Liver (tissue), 8 donors: ENCODE measurements at regions not wholly inside any gene's neighbourhood (a gene's known extent, or its start where the extent isn't known, plus 50 kb on each side); places are given as distances from the start of the nearest gene placed in this dataset.

ENCODE experiments used
- DNase-seq: peaks from one replicate; pipeline ENCODE4 v3.0.0-alpha.2; 2017; ENCODE audit warnings: low spot score
- H3K27ac ChIP-seq, 2 donors: one replicate each; pipeline ENCODE4 v1.7.0; 2013; ENCODE audit warnings: inconsistent platforms in 2 of 2, low read length in 2 of 2, control low read depth in 1 of 2, low read depth in 1 of 2, mild to moderate bottlenecking in 1 of 2
- H3K27me3 ChIP-seq, 4 donors: one replicate each; pipeline versions ENCODE4 v1.6.1 to v1.7.0; 2013; ENCODE audit warnings: low read length in 3 of 4, inconsistent platforms in 1 of 4, mild to moderate bottlenecking in 1 of 4, moderate library complexity in 1 of 4; ENCODE audit not compliant: control insufficient read depth in 4 of 4, insufficient read depth in 4 of 4
- H3K36me3 ChIP-seq, 4 donors: one replicate each; pipeline versions ENCODE4 v1.6.1 to v1.7.0; 2013; ENCODE audit warnings: low read length in 3 of 4, mild to moderate bottlenecking in 3 of 4, low read depth in 1 of 4, moderate library complexity in 1 of 4; ENCODE audit not compliant: control insufficient read depth in 4 of 4, insufficient read depth in 3 of 4
- H3K4me1 ChIP-seq, 4 donors: one replicate each; pipeline versions ENCODE4 v1.6.1 to v1.7.0; 2013; ENCODE audit warnings: low read length in 3 of 4, mild to moderate bottlenecking in 3 of 4, moderate library complexity in 1 of 4; ENCODE audit not compliant: control insufficient read depth in 4 of 4, insufficient read depth in 4 of 4
- H3K4me3 ChIP-seq, 3 donors: one replicate each; pipeline versions ENCODE4 v1.6.1 to v1.7.0; 2013; ENCODE audit warnings: low read length in 3 of 3, control low read depth in 1 of 3, low read depth in 1 of 3, mild to moderate bottlenecking in 1 of 3
- H3K9ac ChIP-seq, 2 donors: one replicate each; pipeline ENCODE4 v1.7.0; 2013; ENCODE audit warnings: low read length in 2 of 2, mild to moderate bottlenecking in 2 of 2, moderate library complexity in 2 of 2, control low read depth in 1 of 2, low read depth in 1 of 2
- H3K9me3 ChIP-seq, 4 donors: one replicate each; pipeline versions ENCODE4 v1.6.1 to v1.7.0; 2013; ENCODE audit warnings: low read length in 3 of 4; ENCODE audit not compliant: control insufficient read depth in 4 of 4
- EGR1 ChIP-seq, 2 donors: IDR thresholded peaks; 2 replicates each; pipeline ENCODE4 v1.6.1; 2016 to 2018; ENCODE audit warnings: antibody characterized with exemption in 2 of 2, low read depth in 2 of 2
- FOXA1 ChIP-seq: IDR thresholded peaks from 2 replicates; pipeline ENCODE4 v1.6.1; 2016; ENCODE audit warnings: antibody characterized with exemption
- FOXA2 ChIP-seq: IDR thresholded peaks from 2 replicates; pipeline ENCODE4 v1.6.1; 2016; ENCODE audit warnings: antibody characterized with exemption
- HNF4A ChIP-seq, 2 donors: conservative IDR thresholded peaks; 2 replicates each; pipeline ENCODE4 v1.6.1; 2016; ENCODE audit warnings: antibody characterized with exemption in 2 of 2, mild to moderate bottlenecking in 2 of 2
- HNF4G ChIP-seq: IDR thresholded peaks from 2 replicates; pipeline ENCODE4 v1.6.1; 2016; ENCODE audit warnings: antibody characterized with exemption
- JUND ChIP-seq, 2 donors: IDR thresholded peaks; 2 replicates each; pipeline ENCODE4 v1.6.1; 2016; ENCODE audit warnings: antibody characterized with exemption in 2 of 2
- NR2F2 ChIP-seq: IDR thresholded peaks from 2 replicates; pipeline ENCODE4 v1.6.1; 2016; ENCODE audit warnings: antibody characterized with exemption
- RAD21 ChIP-seq, 2 donors: IDR thresholded peaks; 2 replicates each; pipeline ENCODE4 v1.6.1; 2016; ENCODE audit warnings: antibody characterized with exemption in 2 of 2, mild to moderate bottlenecking in 2 of 2
- REST ChIP-seq: IDR thresholded peaks from 2 replicates; pipeline ENCODE4 v1.6.1; 2016; ENCODE audit warnings: antibody characterized with exemption, mild to moderate bottlenecking
- RXRA ChIP-seq, 2 donors: IDR thresholded peaks; 2 replicates each; pipeline ENCODE4 v1.6.1; 2017 to 2018; ENCODE audit warnings: antibody characterized with exemption in 2 of 2, mild to moderate bottlenecking in 1 of 2
- SP1 ChIP-seq: IDR thresholded peaks from 2 replicates; pipeline ENCODE4 v1.6.1; 2018; ENCODE audit warnings: antibody characterized with exemption, mild to moderate bottlenecking
- TAF1 ChIP-seq: conservative IDR thresholded peaks from 2 replicates; pipeline ENCODE4 v1.6.1; 2016; ENCODE audit warnings: antibody characterized with exemption, mild to moderate bottlenecking
- YY1 ChIP-seq: IDR thresholded peaks from 2 replicates; pipeline ENCODE4 v1.6.1; 2016; ENCODE audit warnings: antibody characterized with exemption, mild to moderate bottlenecking
- ZBTB33 ChIP-seq: IDR thresholded peaks from 2 replicates; pipeline ENCODE4 v1.6.1; 2016; ENCODE audit warnings: antibody characterized with exemption
- WGBS: extraction: QIAGEN DNeasy Blood & Tissue Kit; methylation state at CpG from one replicate; pipeline ENCODE4 v1.1.7; 2013; 5-methylcytosine and 5-hydroxymethylcytosine counted together
- TF ChIP-seq, protein P1 (sequence below): fragments of 150-350 bp; IDR thresholded peaks from 2 replicates; pipeline ENCODE4 v1.5.1; 2017; ENCODE audit warnings: improper control_type of control experiment, low read depth, low read length; ENCODE audit not compliant: missing input control
- TF ChIP-seq, protein P2 (sequence below): IDR thresholded peaks from 2 replicates; pipeline ENCODE4 v1.6.1; 2016; ENCODE audit warnings: antibody characterized with exemption
- donor health status: healthy.
- donor health status: healthy.
- donor health status: healthy.
- donor health status: healthy.
- donor health status: healthy.

DNA sequence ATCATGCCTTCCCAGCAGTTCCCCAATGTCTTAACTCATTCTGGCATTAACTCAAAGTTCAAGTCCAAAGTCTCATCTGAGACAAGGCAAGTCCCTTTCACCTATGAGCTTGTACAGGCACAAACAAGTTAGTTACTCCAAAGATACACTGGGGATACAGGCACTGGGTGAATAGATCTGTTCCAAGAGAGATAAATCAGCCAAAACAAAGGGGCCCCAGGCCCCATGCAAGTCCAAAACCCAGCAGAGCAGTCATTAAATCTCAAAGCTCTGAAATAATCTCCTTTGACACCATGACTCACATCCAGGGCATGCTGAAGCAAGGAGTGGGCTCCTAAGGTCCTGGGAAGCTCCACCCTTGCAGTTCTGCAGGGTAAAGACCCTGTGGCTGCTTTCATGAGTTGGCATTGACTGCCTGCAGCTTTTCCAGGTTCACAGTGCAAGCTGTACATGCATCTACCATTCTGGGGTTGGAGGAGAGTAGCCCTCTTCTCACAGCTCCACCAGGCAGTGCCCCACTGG lies 332.2 kb upstream of the KIF2B start:
- Histone ChIP-seq H3K27ac (no peak overlapping the region), H3K4me1 (no peaks in the 10 kb centered on the region), H3K9me3 (no peaks in the 10 kb centered on the region), H3K36me3 (no peaks in the 10 kb centered on the region), H3K27me3 (peaks cover 0 to 5% (median 0%) of the 10 kb centered on the region in 4 donors), H3K4me3 (no peak overlapping the region), H3K9ac (no peak overlapping the region)
- TF ChIP-seq EGR1 (IDR thresholded peaks at IDR 0.05; ENCODE audit: low read depth in 2 of 2) (no peak), TAF1 (no peak), REST (no peak), JUND (IDR thresholded peaks at IDR 0.05) (no peak), NR2F2 (no peak), HNF4A (conservative IDR thresholded peaks at IDR 0.05) (no peak), SP1 (no peak), YY1 (no peak), ZBTB33 (no peak), FOXA1 (no peak), HNF4G (no peak), RXRA (IDR thresholded peaks at IDR 0.05) (no peak), FOXA2 (no peak)
- TF ChIP-seq, protein P1, sequence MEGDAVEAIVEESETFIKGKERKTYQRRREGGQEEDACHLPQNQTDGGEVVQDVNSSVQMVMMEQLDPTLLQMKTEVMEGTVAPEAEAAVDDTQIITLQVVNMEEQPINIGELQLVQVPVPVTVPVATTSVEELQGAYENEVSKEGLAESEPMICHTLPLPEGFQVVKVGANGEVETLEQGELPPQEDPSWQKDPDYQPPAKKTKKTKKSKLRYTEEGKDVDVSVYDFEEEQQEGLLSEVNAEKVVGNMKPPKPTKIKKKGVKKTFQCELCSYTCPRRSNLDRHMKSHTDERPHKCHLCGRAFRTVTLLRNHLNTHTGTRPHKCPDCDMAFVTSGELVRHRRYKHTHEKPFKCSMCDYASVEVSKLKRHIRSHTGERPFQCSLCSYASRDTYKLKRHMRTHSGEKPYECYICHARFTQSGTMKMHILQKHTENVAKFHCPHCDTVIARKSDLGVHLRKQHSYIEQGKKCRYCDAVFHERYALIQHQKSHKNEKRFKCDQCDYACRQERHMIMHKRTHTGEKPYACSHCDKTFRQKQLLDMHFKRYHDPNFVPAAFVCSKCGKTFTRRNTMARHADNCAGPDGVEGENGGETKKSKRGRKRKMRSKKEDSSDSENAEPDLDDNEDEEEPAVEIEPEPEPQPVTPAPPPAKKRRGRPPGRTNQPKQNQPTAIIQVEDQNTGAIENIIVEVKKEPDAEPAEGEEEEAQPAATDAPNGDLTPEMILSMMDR, result no peak
- TF ChIP-seq, protein P2, sequence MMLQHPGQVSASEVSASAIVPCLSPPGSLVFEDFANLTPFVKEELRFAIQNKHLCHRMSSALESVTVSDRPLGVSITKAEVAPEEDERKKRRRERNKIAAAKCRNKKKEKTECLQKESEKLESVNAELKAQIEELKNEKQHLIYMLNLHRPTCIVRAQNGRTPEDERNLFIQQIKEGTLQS, result no peak
- DNase-seq, result no peak

GRCh38 chr17:53483704-53484103 lies 339.0 kb upstream of the KIF2B start:
- Histone ChIP-seq H3K9me3 (no peaks in the 10 kb centered on the region), H3K4me1 (no peaks in the 10 kb centered on the region), H3K4me3 (no peak overlapping the region), H3K27ac (no peak overlapping the region), H3K9ac (no peak overlapping the region), H3K36me3 (no peaks in the 10 kb centered on the region), H3K27me3 (peaks cover 0 to 3% (median 0%) of the 10 kb centered on the region in 4 donors)
- TF ChIP-seq YY1 (no peak), FOXA1 (no peak), FOXA2 (no peak), NR2F2 (no peak), JUND (IDR thresholded peaks at IDR 0.05) (no peak), RAD21 (IDR thresholded peaks at IDR 0.05) (no peak), RXRA (IDR thresholded peaks at IDR 0.05) (no peak)
- TF ChIP-seq, protein P2, result no peak
- 36% methylated on average over 1 of the region's 1 CpG for WGBS
- DNase-seq, result no peak
